ENCODE measurements at regions not wholly inside any gene's neighbourhood (a gene's known extent, or its start where the extent isn't known, plus 50 kb on each side); places are given as distances from the start of the nearest gene placed in this dataset.

- H3K27me3 ChIP-seq: no peaks in the 10 kb centered on the region
- H3K27ac ChIP-seq: no peak overlapping the region
- no peaks in the 10 kb centered on the region for H3K4me1 ChIP-seq
- TF ChIP-seq POLR2A (IDR thresholded peaks at IDR 0.05) (no peak), CTCF (IDR thresholded peaks at IDR 0.05) (no peak)
- H3K36me3 ChIP-seq: no peaks in the 10 kb centered on the region
- peak in 1 of 3 donors; percentile 53 for DNase-seq
- no peak overlapping the region for H3K4me3 ChIP-seq
- H3K9me3 ChIP-seq: no peaks in the 10 kb centered on the region
Observed at GRCh38 chr2:120503793-120504571, 158.0 kb downstream of the INHBB start.

GRCh38 chr2:120504936-120505705, 159.2 kb downstream of the INHBB start:
- Histone ChIP-seq H3K9me3 (no peaks in the 10 kb centered on the region), H3K4me3 (no peak overlapping the region), H3K4me1 (no peaks in the 10 kb centered on the region), H3K27me3 (no peaks in the 10 kb centered on the region), H3K27ac (no peak overlapping the region), H3K36me3 (no peaks in the 10 kb centered on the region)
- peak in 1 of 3 donors; percentile 16 for DNase-seq
- TF ChIP-seq POLR2A (IDR thresholded peaks at IDR 0.05): no peak
- TF ChIP-seq CTCF (IDR thresholded peaks at IDR 0.05): no peak

- TF ChIP-seq POLR2A (IDR thresholded peaks at IDR 0.05) (no peak), CTCF (IDR thresholded peaks at IDR 0.05) (no peak)
- H3K27me3 ChIP-seq: no peaks in the 10 kb centered on the region
- no peak for DNase-seq
Observed at GRCh38 chr2:120508567-120509041, 162.7 kb downstream of the INHBB start.

GRCh38 chr2:120509213-120509815, 163.4 kb downstream of the INHBB start:
- DNase-seq: no peak
- H3K27ac ChIP-seq: no peak overlapping the region
- H3K27me3 ChIP-seq: no peaks in the 10 kb centered on the region
- H3K9me3 ChIP-seq: no peaks in the 10 kb centered on the region
- no peaks in the 10 kb centered on the region for H3K4me1 ChIP-seq
- TF ChIP-seq POLR2A (IDR thresholded peaks at IDR 0.05): no peak
- TF ChIP-seq CTCF (IDR thresholded peaks at IDR 0.05): no peak
- no peak overlapping the region for H3K4me3 ChIP-seq
- no peaks in the 10 kb centered on the region for H3K36me3 ChIP-seq

More at GRCh38 chr2:120508567-120509041, 162.7 kb downstream of the INHBB start:
- Histone ChIP-seq H3K4me3 (no peak overlapping the region), H3K27ac (no peak overlapping the region), H3K9me3 (no peaks in the 10 kb centered on the region), H3K4me1 (no peaks in the 10 kb centered on the region), H3K36me3 (no peaks in the 10 kb centered on the region)

GRCh38 chr2:120509991-120510735, 164.2 kb downstream of the INHBB start:
- no peaks in the 10 kb centered on the region for H3K4me1 ChIP-seq
- peak in 1 of 3 donors; percentile 40 for DNase-seq
- no peak for TF ChIP-seq CTCF (IDR thresholded peaks at IDR 0.05)
- no peak for TF ChIP-seq POLR2A (IDR thresholded peaks at IDR 0.05)
- H3K36me3 ChIP-seq: no peaks in the 10 kb centered on the region
- no peak overlapping the region for H3K27ac ChIP-seq
- no peaks in the 10 kb centered on the region for H3K27me3 ChIP-seq
- H3K4me3 ChIP-seq: no peak overlapping the region
- H3K9me3 ChIP-seq: no peaks in the 10 kb centered on the region
